Testis (tissue), 2 donors: ENCODE measurements at regions not wholly inside any gene's neighbourhood (a gene's known extent, or its start where the extent isn't known, plus 50 kb on each side); places are given as distances from the start of the nearest gene placed in this dataset.

Experiments used
- CTCF ChIP-seq, 3 experiments: fragments of 450-650 bp in 2 of 3; fragments of 200-600 bp in 1 of 3; sonication (generic) in 1 of 3; IDR thresholded peaks; one replicate each; pipeline ENCODE4 v1.5.1; 2016 to 2019; ENCODE audit warnings: antibody characterized with exemption in 3 of 3, mild to moderate bottlenecking in 2 of 3, moderate library complexity in 1 of 3
- POLR2A ChIP-seq: fragments of 450-650 bp; IDR thresholded peaks from one replicate; pipeline ENCODE4 v1.6.1; 2017; ENCODE audit warnings: antibody characterized with exemption, mild to moderate bottlenecking, moderate library complexity

GRCh38 chr22:26762503-26763472 lies 105.4 kb downstream of the MIAT start:
- TF ChIP-seq CTCF (IDR thresholded peaks at IDR 0.05) (no peak), POLR2A (no peak)
